Activated T-helper 2 cell treated with anti-CD3 and anti-CD28 coated beads, Interferon-gamma antibody, Interleukin-2, Interleukin-4, amounts not matched to agents 10 μg/mL and 5 μg/mL and 100 μg/mL, durations not matched to agents 14 hours and 24 hours and 36 hours (primary cell): ENCODE measurements at regions not wholly inside any gene's neighbourhood (a gene's known extent, or its start where the extent isn't known, plus 50 kb on each side); places are given as distances from the start of the nearest gene placed in this dataset.

Experiments used
- DNase-seq: peaks from one replicate; pipeline ENCODE4 v3.0.0; 2021; ENCODE audit warnings: low spot score
- H3K27ac Mint-ChIP-seq: one replicate; pipeline ENCODE4 v1.8.0; 2021; ENCODE audit warnings: mixed read lengths
- H3K27me3 Mint-ChIP-seq: one replicate; pipeline ENCODE4 v1.8.0; 2021; ENCODE audit warnings: low read depth, mixed read lengths
- H3K36me3 Mint-ChIP-seq: one replicate; pipeline ENCODE4 v1.8.0; 2021; ENCODE audit warnings: low read depth, mixed read lengths
- H3K4me1 Mint-ChIP-seq: one replicate; pipeline ENCODE4 v1.8.0; 2021; ENCODE audit warnings: low read depth, mixed read lengths
- H3K4me3 Mint-ChIP-seq: one replicate; pipeline ENCODE4 v1.8.0; 2021; ENCODE audit warnings: low read depth, mild to moderate bottlenecking, moderate library complexity, mixed read lengths
- H3K9me3 Mint-ChIP-seq: one replicate; pipeline ENCODE4 v1.8.0; 2021; ENCODE audit warnings: mixed read lengths
- intact Hi-C: fragments of 100-400 bp; cut with micrococcal nuclease; formaldehyde crosslinking; loops from one replicate; pipeline ENCODE4 v1.15.1; 2023

DNA sequence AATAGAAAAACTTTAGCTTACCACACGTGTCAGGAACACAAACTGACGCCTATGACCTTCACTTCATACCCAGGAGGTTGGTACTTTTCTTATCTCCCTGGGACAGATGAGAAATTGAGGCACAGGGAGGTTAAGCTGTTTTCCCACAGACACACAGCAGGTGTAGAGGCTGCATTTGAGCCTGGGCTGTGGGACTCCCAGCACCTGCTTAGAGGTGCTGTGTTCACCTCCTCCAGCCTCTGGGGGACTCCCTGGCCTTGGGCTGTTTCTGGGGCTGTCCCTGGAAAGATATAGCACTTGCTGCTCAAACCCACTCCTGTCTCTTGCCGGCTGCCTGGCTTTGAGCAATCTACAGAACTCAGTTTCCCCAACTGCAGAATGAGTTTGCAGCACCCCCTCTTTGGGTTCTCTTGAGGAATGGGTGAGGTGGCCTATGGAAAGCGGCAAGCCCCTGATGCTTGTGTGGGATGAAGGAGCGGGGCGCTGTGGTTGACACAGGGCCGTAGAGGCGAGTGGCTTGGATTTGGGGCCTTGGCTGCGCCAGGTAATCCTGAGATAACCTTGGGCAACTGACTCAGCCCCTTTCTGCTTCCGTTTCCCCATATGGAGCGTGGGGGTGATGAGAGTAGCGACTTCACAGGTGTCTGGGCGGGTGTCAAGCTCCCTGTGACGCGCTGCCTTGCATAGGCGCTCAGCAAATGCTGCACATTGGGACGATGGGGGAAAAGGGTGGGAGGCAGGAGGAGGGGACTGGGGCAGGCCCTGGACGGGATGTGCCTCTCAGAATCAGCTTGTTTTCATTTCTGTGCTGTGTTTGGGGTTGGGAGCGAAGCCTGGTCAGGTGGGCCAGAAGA lies 104.5 kb upstream of the CIBAR2 start:
- intact Hi-C loops = no loop called here
- no peak for DNase-seq
- H3K9me3 Mint-ChIP-seq = no peaks in the 10 kb centered on the region

DNA sequence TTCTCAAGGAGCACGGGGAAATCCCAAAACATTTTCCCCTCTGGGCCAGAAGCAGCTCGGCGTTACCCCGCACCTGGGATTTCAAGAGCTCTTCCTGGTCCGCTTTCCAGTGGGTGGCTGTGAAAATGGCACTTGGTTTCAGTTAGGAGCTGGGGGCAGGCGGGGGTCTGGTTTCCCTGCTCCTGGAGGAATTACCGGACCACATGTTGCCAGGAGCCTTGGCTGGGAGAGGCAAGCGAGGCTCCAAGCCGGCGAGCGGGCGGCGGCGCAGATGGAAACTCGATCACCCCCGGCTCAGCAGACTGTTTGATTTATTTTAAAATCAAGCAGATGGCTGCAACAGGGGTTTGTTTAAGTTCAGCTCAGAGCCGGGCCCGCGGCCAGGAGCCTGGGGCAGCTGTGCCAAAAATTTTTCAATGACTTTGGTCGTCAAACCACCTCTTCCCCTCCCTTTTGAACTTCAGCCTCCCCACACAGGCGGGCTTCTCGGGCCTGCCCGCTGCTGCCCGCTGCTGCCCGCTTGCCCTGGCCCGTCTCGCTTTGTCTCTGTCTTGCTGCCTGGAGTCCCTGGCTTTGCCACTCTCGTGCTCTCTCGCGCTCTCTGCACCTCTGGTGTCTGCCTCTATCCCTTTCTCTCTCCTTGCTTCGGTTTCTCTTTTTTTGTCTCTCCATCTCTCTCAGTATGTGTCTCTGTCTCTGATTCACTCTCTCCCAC lies 108.0 kb upstream of the CIBAR2 start:
- intact Hi-C loops = no loop called here
- H3K36me3 Mint-ChIP-seq = no peaks in the 10 kb centered on the region
- H3K4me1 Mint-ChIP-seq = no peaks in the 10 kb centered on the region
- H3K9me3 Mint-ChIP-seq = no peaks in the 10 kb centered on the region
- H3K27me3 Mint-ChIP-seq = no peaks in the 10 kb centered on the region
- H3K27ac Mint-ChIP-seq = no peak overlapping the region
- DNase-seq = no peak
- H3K4me3 Mint-ChIP-seq = no peak overlapping the region

More for the DNA sequence above, 104.5 kb upstream of the CIBAR2 start:
- Mint-ChIP-seq H3K4me3 (no peak overlapping the region), H3K36me3 (no peaks in the 10 kb centered on the region), H3K4me1 (no peaks in the 10 kb centered on the region), H3K27ac (no peak overlapping the region), H3K27me3 (no peaks in the 10 kb centered on the region)

DNA sequence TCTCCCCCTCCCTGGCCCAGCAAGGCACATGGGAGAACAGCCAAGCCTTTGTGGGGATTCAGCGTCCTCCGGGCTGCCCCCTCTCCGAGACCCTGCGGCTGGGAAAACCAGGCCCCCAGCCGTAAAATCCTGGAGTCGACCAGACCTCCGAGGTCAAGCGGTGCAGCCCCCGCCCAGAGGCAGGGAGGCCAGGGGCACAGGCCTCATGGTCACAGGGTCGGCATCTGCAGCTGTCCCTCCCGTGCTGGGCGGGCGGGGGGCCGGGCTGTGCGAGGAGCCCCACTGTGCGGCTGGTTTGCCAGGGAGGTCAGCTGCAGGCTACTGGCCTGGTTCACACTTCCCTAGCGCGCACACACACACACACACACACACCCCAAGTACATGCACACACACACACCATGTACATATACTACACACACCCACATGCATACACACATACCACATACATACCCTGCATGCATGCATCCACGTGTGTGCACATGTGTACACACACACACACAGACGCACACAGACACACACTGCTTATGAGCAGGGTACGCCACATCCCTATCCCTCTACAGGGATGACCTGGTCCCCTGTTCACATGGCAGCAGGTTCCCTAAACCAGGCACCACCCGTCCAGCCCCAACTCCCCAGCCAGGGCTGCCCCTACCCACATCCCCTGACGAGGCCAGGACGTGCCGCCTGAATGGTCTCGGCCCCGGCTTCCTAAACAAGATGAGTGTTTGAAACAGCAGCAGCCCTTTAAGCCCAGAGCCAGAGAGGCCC lies 108.9 kb upstream of the CIBAR2 start:
- no peaks in the 10 kb centered on the region for H3K27me3 Mint-ChIP-seq
- H3K9me3 Mint-ChIP-seq = no peaks in the 10 kb centered on the region
- no peak overlapping the region for H3K4me3 Mint-ChIP-seq
- intact Hi-C loops = no loop called here
- no peak overlapping the region for H3K27ac Mint-ChIP-seq
- no peaks in the 10 kb centered on the region for H3K4me1 Mint-ChIP-seq
- no peak for DNase-seq
- no peaks in the 10 kb centered on the region for H3K36me3 Mint-ChIP-seq

DNA sequence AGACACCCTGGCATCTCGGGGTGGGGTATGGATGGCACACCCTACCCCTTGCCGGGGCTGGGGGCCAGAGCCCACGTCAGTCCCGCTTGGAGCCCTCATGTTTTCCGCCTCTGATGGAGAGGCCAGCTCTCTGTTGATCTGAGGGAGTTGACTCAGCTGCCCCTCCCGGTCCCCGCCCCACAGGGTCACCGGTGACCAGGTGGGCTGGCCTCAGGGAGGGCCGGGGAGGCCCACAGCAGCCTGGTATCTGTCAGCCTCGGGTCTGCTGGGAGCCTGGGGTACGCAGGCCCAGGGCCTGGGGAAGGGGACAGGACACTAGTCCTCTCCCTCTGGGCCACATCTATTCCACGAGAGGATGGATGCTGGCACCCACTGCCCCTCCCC lies 109.5 kb upstream of the CIBAR2 start:
- Mint-ChIP-seq H3K27ac (no peak overlapping the region), H3K27me3 (no peaks in the 10 kb centered on the region), H3K36me3 (no peaks in the 10 kb centered on the region), H3K4me1 (no peaks in the 10 kb centered on the region), H3K9me3 (no peaks in the 10 kb centered on the region), H3K4me3 (no peak overlapping the region)
- no peak for DNase-seq
- intact Hi-C loops = no loop called here

DNA sequence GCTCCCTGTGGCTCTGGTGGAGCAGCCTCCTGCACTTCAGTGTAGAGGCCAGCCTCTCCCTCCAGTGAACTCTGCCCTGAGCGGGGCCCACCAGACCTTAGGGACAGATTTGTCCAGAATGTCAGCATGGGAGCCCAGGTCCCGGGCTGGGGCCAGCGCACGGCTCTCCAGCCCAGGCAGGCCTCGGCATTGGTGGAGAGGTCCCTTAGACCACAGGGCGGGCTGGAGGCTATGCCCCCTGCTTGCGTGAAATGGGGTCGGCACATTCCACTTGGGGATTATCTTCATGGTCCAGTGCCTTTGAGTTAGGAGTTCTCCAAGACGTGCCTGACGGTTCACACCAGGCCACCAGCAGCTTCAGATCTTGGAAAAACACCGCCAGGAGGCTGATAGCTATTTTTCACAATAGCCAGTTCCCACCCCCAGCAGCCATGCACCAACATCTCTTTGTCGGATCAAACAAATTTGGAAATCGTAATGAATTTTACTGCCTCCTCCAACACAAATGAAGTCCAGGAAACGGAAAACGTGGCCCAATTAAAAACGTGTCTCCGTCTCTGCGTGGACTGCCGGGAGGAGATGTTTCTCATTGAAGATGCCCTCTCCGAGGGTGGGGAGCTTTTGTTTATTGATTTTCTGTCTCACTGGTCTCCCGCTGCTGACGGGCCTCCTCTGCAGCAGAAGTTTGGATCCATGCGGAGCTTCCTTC lies 110.0 kb upstream of the CIBAR2 start:
- Mint-ChIP-seq H3K36me3 (no peaks in the 10 kb centered on the region), H3K4me3 (no peak overlapping the region), H3K9me3 (no peaks in the 10 kb centered on the region), H3K4me1 (no peaks in the 10 kb centered on the region), H3K27ac (no peak overlapping the region), H3K27me3 (no peaks in the 10 kb centered on the region)
- intact Hi-C loops = no loop called here
- no peak for DNase-seq

DNA sequence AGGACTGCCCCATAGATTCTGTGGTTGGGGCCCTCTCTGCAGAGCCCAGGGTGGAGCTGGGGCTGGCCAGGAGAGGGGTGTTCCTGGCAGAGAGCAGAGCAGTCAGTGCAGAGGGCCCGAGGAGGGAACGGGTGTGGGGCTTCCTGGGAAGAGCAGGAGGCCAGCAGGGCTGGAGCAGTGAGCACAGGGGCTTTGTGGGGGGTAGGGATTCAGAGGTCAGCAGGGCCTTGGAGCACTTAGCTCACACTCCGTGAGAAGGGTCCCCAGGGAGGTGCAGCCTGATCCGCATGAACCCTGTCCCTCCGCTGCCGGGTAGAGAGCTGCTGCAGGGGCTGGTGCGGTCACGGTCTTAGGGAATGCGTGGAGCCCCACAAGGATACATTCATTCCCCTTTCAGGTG lies 113.0 kb upstream of the CIBAR2 start:
- Mint-ChIP-seq H3K36me3 (no peaks in the 10 kb centered on the region), H3K9me3 (no peaks in the 10 kb centered on the region), H3K27me3 (no peaks in the 10 kb centered on the region), H3K4me3 (no peak overlapping the region), H3K27ac (no peak overlapping the region), H3K4me1 (no peaks in the 10 kb centered on the region)
- no peak for DNase-seq
- intact Hi-C loops = no loop called here

DNA sequence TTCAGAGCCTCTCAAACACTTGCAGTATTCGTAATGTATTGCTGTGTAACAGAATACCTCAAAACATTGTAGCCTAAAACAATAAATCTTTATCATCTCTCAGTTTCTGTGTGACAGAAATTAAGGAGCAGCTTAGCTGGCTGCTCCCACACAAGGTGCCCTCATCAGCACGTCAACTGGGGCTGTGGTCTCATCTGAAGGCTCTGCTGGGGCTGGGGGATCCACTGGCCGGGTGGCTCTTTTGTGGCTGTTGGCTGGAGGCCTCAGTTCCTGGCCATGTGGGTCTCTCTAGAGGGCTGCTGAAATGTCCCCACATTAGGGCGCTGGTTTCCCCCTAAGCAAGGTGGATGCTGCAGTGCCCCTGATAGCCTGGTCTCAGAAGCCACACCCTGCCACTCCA lies 113.4 kb upstream of the CIBAR2 start:
- Mint-ChIP-seq H3K4me3 (no peak overlapping the region), H3K36me3 (no peaks in the 10 kb centered on the region), H3K9me3 (no peaks in the 10 kb centered on the region), H3K27ac (no peak overlapping the region), H3K4me1 (no peaks in the 10 kb centered on the region), H3K27me3 (no peaks in the 10 kb centered on the region)
- no peak for DNase-seq
- intact Hi-C loops = no loop called here

DNA sequence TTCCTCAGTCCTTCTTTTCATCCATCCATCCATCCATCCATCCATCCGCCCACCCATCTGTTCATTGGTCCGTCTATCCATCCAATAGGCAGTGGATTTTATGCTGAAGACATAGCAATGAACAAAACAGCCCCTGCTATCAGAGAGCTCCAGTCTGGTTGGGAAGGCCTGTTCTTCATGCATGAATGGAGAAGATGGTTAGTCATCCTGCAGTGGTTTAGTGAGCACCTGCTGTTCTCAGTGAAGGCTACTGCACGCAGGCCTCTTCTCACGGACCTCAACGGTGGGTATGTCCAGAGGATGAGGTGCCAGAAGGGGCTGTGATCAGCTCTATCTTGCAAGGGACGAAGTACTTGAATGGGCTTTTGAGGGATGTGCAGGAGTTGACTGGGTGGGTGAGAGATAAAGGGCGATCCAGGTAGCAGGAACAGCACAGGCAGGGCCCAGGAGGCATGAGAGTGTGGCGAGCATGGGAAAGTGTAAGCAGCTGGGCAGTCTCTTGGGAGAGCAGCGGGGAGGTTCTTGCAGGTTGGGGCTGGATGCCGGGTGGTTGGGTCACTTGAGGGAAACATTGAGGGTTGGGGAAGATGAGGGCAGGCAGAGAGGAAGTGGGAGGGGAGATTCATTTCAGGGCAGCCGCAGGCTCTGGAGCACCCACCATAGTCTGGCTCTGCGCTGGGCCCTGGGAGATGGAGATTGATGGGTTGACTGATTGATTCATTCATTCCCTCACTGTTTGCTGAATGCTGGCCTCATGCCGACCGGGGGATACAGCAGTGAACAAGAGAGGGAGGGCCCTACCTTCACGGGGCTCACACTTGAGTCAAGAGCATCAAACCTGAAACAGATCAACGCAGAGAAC lies 115.0 kb upstream of the CIBAR2 start:
- H3K9me3 Mint-ChIP-seq = no peaks in the 10 kb centered on the region
- H3K4me3 Mint-ChIP-seq = no peak overlapping the region
- H3K36me3 Mint-ChIP-seq = no peaks in the 10 kb centered on the region

DNA sequence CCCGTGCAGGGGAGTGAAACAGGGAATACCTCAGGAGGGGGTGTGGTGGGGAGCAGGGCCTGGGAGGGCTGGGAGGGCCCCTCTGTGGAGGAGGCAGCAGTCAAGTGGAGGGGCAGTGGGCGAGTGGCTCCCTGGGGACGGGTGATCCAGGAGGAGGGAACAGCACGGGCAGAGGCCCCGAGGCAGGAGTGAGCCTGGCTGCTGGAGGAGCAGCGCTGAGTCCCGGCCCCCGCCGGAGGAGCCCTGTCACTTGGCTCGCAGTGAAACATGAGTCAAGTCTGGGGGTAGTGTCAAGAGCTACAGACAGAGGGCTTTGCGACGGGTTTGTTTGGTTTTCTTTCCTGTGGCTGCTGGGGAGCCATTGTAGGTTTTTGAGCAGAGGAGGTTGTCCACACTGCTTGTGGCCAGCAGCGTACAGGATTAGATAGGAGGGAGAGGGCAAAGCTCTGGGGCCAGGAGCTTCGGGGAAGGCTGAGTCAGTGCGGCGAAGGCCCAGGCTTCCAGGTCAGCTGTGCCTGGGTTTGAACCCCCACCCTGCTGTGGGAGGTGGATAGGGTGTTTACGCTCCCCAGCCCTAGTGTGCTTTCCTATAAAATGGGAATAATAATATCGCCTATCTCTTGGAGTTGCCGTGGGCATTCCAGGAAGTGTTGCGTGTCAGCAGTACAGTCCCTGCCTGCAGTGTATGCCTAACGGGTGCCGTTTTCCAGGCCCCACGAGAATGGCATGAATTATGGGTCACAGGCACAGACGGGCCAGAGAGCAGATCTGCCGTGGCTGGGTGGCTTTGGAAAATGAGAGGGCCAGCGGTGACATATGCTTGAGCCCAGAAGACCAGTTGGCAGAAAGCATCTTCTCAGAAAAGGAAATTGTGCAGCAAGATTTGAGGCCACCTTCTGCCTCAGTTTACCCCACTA lies 115.9 kb upstream of the CIBAR2 start:
- Mint-ChIP-seq H3K4me3 (no peak overlapping the region), H3K27ac (no peak overlapping the region), H3K9me3 (no peaks in the 10 kb centered on the region), H3K27me3 (no peaks in the 10 kb centered on the region), H3K36me3 (no peaks in the 10 kb centered on the region), H3K4me1 (no peaks in the 10 kb centered on the region)
- intact Hi-C loops = no loop called here
- DNase-seq = no peak

More for the DNA sequence above, 115.0 kb upstream of the CIBAR2 start:
- H3K4me1 Mint-ChIP-seq = no peaks in the 10 kb centered on the region
- DNase-seq = no peak
- no peaks in the 10 kb centered on the region for H3K27me3 Mint-ChIP-seq
- H3K27ac Mint-ChIP-seq = no peak overlapping the region
- intact Hi-C loops = no loop called here

DNA sequence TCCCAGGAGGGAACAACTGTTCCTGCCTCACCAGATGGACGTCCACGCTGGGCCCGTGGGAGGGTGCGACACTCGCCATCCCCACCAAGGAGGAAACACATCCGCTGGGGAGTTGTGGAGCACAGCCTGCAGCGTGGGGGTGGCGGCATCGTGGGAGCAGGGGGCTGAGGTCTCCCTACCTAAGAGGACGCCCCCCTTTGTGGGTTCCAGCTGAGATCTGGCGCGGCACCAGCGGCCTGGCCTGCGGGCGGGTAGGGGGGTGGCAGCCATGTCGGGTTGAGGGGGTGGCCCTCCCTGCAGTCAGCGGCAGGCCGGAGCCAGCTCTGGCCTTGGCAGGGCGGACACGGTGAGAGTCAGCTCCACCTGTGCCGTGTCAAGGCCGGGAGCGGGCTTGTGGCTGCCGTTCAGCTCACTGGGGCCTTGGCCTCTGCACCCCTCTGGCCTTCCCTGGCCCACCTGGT lies 116.7 kb upstream of the CIBAR2 start:
- Mint-ChIP-seq H3K27me3 (peaks cover 3% of the 10 kb centered on the region), H3K36me3 (no peaks in the 10 kb centered on the region), H3K9me3 (no peaks in the 10 kb centered on the region), H3K27ac (no peak overlapping the region), H3K4me3 (no peak overlapping the region), H3K4me1 (no peaks in the 10 kb centered on the region)
- intact Hi-C loops = no loop called here
- DNase-seq = no peak

DNA sequence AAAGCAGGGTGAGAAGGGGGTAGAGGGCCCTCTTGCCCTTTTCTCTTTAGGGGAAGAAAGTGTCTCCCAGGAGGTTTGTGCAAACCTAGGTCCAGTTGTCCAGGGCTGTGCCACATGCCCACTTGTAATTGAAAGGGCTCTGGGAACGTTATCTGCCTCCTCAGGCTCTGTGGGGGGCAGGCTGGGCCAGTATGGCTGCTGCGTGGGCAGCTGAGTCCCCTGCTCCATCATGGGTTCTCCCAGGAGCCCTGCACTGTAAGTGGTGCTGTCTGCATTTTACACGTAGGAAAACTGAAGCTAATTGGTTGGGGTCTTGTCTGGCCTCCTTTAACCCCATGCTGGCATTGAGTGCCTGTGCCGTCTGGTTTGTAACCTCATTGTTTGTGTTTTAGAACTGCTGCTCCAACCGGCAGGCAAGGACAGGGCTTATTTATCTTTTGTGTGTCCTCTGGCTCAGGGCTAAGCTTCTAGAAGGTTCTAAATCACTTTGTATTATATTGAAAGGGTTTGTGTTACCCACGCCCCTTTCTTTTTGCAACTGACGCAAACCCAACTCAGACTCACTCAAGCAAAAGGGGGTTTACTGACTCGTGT lies 117.7 kb upstream of the CIBAR2 start:
- no peak for DNase-seq
- intact Hi-C loops = no loop called here
- Mint-ChIP-seq H3K27me3 (peaks cover 8% of the 10 kb centered on the region), H3K4me3 (no peak overlapping the region), H3K4me1 (no peaks in the 10 kb centered on the region), H3K27ac (no peak overlapping the region), H3K9me3 (no peaks in the 10 kb centered on the region), H3K36me3 (no peaks in the 10 kb centered on the region)
